NCI-H2227 (cell line): ENCODE measurements at regions not wholly inside any gene's neighbourhood (a gene's known extent, or its start where the extent isn't known, plus 50 kb on each side); places are given as distances from the start of the nearest gene placed in this dataset.
"Not testable (repeated sequence)": the region's sequence is repeated elsewhere in the genome, so short reads cannot be mapped to it uniquely, and the experiment has no call there.

Source experiments
- DNase-seq: peaks from one replicate; lab custom pipeline; 2025; ENCODE audit not compliant: unreplicated experiment; lab: John Stamatoyannopoulos, UW

DNA sequence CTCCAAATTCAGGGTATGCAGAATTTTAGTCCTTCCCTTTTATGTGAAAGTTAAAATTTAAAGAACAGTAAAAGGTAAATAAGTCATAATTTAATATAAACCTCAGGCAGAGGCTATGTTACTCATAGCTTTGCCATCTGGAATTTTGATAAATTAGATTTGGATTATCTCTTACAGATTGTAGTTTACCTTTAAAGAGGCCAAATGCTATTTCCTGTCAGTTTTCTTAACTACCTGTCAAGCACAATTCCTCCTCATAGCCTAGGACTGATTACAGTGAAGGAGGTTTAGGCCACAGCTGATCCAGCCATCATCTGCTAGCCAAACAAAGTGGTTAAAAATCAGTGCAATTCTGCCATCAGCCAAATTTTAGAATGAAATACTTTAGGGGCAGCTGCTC is 128.1 kb downstream of the MFAP3L start:
- DNase-seq: no peak

DNA sequence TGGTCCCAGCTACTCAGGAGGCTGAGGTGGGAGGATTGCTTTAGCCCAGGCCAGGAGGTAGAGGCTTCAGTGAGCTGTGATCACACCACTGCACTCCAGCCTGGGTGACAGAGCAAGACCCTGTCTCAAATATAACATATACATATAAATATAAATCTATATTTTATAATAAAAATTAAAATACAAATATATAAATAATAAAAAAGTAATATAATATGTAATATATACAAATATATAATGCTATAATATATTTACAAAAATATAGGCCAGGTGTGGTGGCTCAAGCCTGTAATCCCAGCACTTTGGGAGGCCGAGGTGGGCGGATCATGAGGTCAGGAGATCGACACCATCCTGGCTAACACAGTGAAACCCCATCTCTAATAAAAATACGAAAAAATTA is 131.4 kb downstream of the MFAP3L start:
- not testable (repeated sequence) for DNase-seq

DNA sequence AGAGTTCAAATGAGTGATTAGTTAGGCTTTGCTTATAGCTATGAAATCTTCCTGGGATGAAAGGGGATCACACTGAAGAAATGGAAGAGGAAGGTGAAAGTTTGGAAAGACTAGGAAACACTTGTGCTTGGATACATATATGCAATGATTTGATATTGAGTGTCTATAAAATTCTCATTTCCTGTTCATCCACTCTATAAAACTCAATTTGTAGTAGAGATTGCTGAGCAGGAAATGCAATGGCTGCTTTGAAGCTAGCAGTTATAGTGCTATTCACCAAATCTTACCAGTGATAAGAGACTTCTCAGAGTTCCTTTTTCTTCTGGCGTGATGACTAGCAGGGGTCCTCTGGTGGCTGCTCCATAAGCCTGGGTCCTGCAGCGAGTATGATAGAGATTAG is 128.1 kb upstream of the HPF1 start:
- no peak for DNase-seq

DNA sequence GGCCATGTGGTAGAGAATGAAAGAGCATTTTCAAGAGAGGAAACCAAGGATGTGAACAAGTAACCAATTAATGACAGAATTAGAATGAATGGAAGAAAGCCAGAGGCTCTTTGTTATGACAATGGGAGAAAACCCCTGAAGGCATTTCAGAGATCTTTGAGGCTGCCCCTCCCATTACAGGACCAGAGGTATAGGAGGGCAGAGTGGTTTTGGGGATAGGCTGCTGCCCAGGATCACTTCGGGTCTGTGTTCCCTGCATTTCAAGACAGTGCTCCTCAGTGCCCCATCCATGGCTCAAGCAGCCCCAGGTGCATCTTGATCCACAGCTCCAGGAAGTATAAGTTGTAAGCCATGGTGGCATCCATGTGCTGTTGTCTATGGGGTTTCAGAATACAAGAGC is 124.0 kb upstream of the HPF1 start:
- DNase-seq: no peak

DNA sequence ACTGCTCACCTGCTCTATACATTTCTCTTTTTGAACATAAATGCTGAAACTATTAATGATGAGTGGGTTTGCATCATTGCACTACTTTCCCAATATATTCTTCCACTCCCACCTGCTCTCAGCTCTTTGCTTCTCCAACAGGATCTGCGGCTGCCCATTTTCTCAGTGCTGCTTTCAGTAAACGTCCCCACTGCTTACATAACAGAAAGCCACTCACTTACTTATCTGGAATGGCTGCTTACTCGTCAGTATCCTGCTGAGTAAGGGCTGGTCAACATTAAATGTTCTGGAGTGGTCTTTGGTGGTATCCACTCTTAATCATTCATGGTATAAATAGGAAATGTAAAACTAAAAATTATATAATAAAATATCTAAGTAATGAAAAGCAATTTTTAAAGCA is 112.8 kb upstream of the HPF1 start:
- DNase-seq: no peak

DNA sequence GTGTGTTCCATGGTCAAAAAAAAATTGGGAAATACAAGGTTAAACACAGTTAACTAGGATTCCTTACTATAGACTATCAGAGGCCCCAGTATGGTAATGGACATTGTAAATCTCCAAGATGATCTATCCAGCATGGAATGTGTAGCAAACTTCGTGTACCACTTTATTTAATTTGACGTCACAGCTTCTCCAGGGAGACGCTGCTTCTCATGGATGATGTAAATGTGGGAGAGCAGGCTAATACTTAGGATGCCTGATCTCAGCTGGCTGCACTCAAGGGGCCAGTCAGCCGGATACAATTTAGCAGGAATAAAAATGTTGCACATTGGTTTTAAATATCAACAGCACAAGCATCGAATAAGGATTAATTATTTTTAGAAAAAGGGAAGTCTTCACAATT is 111.7 kb upstream of the HPF1 start:
- DNase-seq: no peak

DNA sequence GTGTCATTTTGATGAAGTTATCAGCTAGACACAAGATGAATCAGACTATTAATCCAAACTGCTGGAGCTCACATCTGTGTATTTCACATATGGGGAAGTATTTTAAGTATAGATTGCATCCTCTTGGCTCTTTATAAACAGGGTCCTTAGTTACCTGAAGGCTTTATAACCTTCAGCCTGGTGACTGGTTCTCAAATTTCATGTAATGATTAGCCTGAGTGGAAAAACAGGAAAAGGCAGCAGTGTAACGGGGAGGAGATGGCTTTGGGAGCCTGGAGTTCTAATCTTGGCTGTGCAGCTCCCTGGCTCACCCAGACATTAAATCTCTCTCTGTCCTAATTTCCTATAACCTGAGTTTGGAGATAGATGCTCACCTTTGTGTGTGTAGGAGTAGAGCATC is 103.8 kb upstream of the HPF1 start:
- DNase-seq: no peak

DNA sequence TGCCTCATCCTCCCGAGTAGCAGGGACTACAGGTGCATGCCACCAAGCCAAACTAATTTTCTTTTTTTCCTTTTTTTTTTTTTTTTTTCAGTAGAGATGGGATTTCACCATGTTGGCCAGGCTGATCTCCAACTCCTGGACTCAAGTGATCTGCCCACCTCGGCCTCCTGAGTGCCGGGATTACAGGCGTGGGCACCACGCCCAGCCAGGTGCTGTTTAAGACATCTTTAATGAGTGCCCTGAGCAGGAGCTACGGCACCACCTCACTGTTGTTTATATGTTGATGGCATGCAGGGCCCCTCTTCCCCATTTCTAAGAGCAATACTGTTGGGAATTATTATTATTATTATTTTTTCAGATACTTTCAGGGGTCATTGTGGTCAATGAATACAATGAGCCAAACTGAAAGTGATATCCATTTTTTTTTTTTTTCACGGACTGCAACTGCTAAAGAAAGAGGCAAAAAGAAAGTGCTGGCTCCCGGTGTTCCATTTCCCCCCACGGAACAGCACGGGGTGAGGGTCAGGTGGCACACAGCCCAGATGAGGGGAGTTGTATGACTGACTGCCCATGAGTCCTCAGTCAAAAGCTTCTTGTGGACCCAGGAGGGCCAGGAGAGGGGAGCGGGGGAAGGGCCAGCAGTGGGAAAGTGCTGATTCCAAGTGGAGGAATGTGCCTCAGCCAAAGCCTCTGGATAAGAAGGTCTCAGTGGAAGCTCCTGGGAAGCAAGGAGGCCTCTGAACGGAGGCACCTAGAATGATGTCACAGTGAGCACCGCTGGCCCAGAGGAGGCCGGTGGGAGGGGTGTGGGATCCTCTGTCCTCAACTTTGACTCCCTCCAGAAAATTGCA is 101.8 kb upstream of the HPF1 start:
- no peak for DNase-seq

DNA sequence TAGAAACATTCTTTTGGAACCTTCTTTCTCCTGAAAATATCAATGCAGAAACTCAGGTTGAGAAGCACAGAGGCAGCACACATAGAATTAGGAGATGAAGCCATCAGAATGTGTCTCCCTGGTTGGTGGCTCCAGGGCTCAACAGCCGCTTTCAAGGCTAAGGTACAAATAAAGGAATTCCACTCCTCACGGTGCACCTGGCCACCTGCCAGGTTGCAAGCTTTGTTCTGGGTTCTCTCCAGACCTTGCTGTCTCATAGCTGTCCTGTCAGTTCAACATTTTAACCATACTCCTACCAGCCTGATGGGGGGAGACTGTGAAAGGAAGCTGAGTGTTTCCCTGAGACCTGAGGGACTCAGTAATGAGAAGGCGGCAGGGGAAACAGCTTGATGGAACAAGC is 96.3 kb upstream of the HPF1 start:
- no peak for DNase-seq

DNA sequence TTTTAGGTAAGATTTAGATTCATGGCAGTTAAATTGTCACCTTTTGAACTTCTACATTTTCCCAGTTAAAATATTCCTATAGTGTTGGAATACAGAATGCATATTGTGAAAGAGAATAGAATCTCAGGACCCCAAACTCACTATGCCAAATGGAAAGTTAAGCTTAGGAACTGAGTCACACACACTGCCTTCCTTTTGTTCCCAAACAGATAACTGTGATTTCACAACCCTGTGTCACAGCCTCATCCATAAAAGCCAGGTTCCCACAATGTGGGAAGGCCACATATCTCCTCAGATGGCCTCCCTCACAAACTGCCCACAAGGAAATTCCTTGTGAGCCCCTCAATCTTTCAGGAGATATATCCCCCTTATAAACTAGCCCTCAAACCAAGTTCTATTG is 94.7 kb upstream of the HPF1 start:
- no peak for DNase-seq

DNA sequence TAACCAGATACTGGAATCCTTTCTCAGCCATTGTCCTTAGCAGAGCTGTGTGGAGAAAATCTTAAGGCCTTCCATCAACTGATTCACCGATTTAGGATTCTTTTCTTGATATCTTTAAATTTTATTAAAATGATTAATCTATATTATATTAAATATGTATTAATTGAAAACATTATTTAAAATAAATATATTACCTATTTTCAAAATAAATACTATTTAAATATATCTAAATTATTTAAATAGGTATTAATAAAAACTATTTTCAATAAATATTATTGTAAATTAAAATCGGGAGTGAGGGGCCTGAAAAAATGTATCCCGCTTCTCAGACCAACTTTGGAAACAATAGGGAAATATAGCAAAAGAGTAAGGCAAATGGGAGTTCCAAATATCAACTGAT is 94.0 kb upstream of the HPF1 start:
- no peak for DNase-seq

DNA sequence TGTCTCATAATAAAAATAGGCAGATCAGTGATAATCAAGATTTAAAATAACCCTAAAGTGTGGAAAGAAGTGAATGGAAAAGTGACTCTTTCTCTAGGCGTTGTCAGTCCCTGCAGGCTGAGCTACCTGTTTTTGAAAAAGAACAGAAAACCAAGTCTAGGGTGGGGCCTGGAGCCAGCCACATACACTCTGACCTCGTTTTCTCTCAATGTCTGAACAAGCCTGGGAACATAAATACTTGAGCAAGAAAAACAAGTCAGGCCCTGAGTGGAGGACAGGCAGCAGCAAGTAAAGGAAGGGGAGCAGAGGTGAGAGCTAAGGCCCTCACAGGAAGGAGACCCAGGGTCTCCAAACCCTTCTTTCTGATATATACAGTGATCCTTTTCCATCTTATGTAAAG is 91.7 kb upstream of the HPF1 start:
- DNase-seq: no peak

DNA sequence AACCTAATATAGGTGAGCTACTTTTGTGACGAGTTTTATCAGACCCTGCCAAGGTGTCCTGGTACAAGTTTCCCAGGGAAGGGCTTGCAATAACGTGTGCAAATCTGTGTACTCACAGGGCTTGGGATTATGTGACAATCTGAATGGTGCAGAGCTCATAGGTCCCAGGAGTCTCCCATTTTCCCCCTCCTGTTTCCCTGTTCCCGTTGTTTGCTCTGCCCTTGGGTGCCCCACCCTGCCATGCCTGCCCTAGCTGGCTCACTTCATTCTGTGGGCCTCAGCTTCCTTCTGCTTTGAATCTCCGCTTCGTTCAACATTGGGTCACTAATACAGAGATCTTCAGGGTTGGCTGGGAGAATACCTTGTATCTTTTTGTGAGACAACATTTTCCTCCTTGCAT is 90.3 kb upstream of the HPF1 start:
- DNase-seq: no peak

DNA sequence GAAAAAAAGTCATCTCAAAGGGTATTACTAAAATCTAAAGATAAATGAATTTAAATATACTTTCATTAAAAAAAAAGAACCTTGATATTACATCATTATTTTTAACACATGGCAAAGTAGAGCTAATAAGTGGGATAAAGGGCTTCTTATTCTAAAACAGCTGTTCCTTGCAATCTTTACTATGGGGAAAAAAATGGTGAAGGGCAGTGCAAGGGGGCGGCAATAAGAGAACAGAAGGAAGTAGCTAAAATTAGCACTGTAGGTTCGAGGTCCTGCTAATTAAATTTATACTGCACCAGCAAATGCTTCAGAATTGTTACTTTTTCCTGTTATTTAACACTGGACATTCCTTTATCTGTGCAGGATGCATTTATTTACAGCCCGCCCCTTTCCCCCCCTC is 89.4 kb upstream of the HPF1 start:
- DNase-seq: no peak

DNA sequence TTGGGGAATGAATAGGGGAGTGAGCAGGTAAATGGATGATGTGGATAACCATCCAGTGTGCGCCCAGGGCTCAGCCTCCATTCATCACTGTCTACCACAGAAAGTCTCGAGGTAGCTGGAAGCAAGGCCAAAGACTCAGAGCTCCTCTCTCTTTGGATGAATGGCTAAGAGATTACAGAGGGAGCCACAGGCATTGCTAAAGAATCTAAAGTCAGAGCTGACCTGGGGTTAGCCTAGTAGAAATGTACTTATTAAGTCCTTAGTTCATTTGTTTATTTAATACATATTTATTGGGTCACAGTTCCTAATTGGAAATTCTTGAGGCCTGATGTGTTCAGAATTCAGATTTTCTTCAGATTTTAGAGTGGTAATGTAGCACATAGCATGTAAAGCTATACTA is 88.7 kb upstream of the HPF1 start:
- DNase-seq: no peak

DNA sequence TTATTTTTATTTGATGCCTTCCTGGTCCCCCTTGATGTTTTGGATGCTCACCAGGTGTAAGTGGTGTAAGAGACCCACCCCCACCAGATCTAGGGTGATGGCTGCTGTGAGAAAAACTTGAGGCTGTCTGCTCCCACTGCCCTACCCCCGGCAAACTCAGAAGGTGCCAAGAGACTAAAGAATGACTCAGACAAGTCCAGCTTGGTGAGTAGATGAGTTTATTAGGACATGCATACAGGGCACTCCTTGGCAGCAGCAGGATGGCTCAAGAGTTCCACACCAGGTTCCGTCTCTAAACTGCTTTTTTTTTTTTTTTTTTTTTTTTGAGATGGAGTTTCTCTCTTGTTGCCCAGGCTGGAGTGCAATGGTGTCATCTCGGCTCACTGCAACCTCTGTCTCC is 84.0 kb upstream of the HPF1 start:
- no peak for DNase-seq

DNA sequence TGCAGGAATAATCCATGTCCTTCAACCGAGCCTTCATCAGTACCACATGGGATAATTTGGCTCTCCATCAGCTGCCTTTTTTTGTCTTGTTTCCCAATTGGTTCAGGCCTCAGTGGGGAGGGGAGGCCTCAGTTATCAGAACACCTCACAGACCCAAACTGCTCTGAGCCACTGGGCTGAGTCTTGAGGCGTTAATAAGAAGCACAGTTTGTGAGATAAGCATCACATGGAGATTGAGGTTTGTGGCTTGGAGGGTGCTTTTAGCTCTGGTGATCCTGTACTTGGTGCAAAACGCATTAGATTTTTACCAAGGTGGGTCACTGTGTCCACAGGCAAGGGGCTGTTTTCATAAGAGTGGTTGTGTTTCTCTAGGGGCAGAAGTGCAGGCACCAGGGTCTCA is 82.8 kb upstream of the HPF1 start:
- DNase-seq: no peak

DNA sequence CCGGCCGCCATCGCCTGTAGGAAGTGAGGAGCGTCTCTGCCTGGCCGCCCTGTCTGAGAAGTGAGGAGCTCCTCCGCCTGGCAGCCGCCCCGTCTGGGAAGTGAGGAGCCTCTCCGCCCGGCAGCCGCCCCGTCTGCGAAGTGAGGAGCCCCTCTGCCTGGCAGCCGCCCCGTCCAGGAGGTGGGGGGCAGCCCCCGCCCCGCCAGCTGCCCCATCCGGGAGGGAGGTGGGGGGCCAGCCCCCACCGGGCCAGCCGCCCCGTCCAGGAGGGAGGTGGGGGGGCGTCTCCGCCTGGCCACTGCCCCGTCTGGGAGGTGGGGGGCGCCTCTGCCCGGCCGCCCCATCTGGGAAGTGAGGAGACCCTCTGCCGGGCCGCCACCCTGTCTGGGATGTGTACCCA is 70.6 kb upstream of the HPF1 start:
- not testable (repeated sequence) for DNase-seq

DNA sequence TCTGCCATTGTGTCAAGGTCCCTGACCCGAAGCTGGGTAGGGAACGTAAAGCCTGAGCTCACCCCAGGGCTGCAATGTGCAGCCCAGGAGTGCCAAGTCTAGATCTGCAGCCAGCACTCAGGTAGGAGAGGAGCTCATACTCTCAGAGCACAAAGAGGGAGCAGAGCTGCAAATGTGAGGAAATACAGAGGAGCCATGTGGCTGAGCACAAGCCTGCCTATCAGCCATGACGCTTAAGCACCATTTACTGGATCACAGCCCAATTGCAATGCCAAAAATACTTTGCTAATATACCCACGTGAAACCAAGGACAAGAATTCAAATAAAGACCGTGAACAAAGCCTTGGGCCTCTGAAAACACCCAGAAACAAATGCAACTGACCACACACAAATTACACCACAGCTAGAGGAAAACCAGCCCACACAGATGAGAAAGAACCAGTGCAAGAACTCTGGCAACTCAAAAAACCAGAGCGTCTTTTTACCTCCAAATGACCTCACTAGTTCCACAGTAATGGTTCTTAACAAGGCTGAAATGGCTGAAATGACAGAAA is 69.0 kb upstream of the HPF1 start:
- no peak for DNase-seq

DNA sequence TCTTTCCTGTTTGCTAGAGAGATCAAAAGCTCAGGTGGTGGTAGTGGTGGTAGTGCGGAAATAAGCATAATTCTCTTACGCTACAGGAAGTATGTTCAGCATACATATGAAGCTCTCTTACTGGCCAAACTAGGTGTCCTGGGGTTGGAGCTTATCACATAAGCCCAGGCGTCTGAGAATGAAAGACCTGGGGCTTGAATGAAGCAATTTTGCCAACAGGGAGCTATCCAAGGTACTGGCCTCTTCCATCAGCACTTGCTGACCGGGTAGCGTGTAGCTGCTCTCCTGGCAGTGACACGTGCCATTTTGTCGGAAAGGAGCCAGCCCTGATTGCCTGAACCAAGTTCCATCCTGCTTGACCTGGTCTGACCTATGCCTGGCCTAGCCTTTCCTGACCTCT is 65.9 kb upstream of the HPF1 start:
- no peak for DNase-seq

DNA sequence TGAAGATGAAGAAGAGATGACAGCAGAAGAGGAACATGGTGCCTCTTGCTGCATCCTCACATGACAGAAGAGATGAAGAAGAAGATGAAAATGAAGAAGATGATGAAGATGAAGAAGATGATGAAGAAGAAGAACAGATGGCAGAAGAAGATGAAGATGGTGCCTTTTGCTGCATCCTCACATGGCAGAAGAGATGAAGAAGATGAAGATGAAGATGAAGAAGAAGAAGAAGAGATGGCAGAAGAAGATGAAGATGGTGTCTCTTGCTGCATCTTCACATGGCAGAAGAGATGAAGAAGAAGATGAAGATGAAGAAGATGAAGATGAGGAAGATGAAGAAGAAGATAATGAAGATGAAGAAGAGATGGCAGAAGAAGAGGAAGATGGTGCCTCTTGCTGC is 63.7 kb upstream of the HPF1 start:
- DNase-seq: no peak

DNA sequence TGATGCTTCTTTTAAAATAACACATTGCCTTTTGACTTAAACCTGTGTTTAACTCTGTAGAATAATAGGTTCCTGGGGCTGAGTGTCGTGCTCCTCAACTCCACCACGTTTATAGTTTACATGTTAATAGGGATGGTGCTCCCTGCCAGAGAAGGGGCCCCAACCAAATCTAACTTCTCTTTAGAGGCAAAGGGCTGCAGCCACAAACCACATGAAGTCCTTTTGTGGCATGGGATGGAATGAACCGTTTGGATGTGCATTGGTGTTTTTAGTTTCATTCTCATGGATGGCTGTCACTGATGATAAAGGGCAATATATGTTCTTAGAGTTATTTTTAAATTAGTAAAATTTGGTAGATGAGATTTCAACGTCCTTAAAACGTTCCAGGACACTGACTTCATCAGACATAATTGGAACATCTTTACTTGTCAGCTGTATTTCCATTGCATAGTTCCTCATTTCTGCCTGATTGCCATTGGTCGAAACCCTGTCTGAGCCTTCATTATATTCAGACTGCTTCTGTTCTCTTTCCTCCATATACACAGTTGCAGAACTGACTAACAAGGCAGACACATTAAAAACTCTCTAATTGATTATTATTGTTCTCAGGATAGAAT is 60.4 kb upstream of the HPF1 start:
- DNase-seq: peak; percentile 29

DNA sequence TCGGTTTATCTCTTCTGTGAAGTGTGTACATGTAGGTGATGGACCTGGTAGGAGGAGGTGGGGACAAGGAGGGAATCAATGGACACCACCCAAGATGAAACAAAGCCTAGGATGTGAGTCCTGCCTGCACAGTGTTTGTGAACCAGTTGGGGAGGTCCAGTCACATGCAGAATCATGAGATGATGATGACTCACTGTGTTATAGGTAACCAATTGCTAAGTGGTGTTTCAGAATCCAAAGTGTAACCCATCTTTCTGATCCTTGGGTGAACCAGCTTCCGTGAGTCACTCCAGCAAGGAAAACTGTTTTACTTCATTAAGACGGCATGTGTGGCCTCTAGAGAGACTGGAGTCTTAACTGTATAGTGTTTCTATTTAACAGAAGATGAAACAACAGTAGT is 57.9 kb upstream of the HPF1 start:
- DNase-seq: no peak
